SIG-M5 treated with dmso at 0.1 percent for 504 hours (cell line): ENCODE measurements at regions not wholly inside any gene's neighbourhood (a gene's known extent, or its start where the extent isn't known, plus 50 kb on each side); places are given as distances from the start of the nearest gene placed in this dataset.
"Not testable (repeated sequence)": the region's sequence is repeated elsewhere in the genome, so short reads cannot be mapped to it uniquely, and the experiment has no call there.

Experiments used
- DNase-seq: peaks from one replicate; lab custom pipeline; 2025; ENCODE audit not compliant: unreplicated experiment; lab: John Stamatoyannopoulos, UW

DNA sequence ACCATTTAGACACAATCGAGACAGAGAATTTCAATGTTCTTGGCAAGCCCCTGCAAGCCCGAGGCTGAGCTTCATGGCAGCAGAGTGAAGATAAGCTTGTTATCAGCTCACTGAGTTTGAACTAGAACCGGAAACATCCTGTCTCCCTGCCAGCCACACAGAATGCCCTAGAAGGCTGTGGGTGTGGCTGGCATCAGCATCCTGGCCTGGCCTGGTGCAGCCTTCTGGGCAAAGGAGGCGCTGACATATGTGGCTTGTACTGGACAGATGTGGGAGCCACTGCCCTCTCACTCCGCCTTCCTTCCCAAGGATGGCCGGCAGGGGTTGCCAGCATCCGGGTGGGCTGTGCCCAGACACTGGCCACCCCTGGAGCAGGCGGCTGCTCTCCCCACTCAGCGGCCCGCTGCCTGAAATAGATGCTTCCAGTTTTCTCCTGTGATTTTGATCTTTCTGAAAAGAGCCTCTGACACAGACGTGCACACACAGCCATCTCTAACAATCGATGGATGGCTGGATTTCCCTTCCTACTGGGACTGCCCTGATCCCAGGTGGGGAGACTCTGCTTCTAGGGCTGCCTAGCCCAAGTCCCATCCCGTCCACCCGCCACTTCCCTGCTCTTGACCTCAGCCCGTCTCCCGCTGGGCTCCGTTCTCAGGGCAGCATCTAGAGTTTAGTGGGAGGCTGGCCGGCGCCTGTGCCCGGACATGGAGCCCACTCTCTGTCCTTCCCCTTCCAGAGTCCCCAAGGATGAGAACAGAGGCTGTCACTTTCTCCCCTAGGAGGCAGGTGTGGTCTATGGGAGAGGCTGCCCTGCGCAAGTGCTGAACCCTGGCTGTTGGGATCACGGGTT, 149.7 kb downstream of the CTTN start:
- DNase-seq, result no peak

GRCh38 chr11:70548976-70549375, 150.6 kb downstream of the CTTN start:
- DNase-seq, result no peak

DNA sequence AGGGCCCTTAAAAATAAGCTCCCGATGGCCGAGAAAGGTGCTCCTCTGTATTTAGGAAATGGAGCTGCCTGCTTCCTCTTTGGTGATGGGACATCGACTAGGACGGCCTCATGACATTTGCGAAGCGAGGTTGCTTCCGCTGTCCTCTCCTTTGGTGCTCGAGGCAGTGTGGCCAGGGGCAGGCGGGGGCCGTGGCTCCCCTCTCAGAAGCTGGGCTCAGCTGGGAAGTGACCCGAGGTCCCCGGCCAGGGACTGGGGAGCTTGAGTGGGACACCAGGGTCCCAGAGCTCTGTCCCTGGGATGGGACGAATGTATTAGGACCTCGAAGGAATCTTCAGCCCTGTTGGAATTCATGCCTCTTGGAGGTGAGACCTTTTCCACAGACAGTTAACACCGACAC, 151.1 kb downstream of the CTTN start:
- DNase-seq, result no peak

GRCh38 chr11:70549796-70550195, 151.5 kb downstream of the CTTN start:
- DNase-seq, result no peak

DNA sequence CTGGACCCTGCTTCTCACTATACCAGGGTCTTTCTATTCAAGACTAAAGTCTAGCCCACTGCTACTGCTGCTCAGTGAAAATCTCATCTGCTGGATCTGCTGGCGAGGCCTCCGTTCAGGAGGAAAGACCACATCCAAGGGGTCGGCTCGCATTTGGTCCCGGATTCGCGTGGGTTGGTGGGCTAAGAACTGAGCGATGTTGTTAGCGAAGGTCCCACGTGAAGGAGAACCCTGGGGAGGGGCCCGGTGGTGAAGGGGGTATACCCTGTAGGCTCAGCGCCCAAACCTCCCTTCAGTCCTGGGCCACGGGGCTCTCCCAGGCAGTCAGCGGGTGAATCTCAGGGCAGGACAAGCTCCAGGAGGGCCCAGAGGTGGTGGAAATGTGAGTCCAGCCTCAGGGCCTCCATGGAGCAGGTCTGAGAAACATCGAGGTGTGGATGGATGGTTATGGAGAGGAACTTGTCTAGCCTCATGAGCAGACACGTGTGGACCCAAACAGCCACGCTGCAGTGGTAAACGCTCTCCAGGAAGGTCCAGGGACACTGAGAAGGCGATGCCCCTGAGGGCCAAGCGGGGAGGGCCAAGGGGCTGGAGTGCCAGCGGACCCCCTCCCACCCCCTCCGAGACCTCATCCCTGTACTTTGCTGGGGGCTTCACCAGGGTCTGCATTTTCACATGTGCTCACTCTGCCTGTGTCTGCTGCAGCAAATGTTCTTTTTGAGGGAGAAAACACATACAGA, 152.3 kb downstream of the CTTN start:
- DNase-seq, result no peak

DNA sequence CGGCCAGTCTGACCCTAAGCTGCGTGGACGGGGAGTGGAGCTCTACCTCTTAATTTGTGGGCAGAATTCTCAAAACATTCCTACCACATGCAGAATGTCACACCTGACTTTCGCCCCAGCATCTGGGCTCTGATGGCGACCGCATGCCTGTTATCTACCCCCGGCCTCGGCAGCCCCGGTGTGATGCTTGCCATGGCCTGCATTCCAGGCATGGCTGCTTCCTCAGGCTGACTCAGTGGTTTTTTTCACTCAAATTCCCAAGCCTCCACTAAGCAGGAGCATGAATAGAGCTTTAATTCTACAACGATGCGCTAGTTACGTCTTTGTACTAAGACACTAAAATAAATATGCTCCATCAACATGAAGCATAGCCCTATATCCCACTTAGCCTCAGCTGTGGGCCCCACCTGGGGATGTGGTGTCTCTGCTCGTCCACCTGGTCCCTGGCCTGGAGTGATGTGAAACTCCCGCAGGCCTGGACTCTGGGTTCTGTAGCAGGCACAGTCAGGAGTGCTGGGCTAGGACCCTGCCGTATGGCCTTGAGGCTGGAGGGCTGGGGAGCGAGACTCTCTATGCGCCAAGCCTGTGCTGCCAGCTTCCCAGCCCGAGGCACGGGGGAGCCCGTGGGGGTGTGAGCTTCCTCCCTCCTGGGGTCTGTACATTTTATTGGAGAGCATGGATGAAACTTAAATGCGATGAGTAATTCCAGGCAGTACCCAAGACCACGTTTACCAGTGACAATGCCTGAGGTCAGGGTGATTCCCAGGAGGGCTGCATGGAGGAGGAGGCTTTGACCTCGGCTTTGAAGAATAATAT, 153.2 kb downstream of the CTTN start:
- DNase-seq, result no peak

DNA sequence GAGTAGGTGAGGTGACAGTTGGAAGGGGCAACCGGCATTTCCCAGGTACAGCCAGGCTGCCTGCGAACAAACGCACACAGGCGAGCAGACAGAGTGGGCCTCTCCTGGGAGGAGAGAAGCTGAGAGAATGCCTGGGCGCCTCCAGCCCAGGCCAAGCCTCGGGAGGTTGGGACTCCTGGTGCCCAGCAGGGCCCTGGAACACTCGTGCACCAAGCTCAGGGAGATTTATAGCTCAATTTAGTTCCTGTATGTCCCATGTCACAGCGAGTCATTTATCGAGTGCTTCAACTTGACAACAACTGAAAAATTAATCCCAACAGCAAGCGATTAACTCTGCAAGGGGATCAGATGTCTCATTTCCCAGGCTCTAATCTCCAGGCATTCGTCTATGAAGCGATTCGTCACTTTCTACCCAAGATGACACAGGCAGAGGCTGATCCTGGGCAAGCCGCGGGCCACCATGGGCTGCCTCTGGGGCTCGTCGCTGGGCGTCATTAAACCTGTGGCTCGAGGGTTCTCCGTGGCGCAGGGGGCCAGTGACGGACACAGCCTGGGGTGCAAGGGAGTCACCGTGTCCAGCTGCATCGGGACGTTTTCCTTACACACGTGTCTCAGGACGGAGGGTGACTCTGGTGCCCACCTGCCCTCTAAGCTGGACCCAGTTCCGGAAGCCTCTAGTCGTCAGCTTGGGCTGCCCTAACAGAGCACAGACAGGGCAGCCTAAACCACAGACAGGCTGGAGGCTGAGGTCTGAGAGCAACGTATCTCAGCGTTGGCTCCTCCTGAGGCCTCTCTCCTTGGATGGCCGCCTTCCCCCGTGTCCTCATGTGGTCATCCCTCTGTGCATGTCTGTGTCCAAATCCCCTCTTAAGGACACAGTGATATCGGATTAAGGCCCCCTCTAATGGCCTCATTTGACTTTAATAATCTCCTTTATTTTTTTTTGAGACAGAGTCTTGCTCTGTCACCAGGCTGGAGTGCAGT, 154.1 kb downstream of the CTTN start:
- no peak for DNase-seq

GRCh38 chr11:70555078-70555477, 156.7 kb downstream of the CTTN start:
- no peak for DNase-seq

- DNase-seq, result peak; percentile 19
Observed at GRCh38 chr11:70556884-70557741, 158.8 kb downstream of the CTTN start.

DNA sequence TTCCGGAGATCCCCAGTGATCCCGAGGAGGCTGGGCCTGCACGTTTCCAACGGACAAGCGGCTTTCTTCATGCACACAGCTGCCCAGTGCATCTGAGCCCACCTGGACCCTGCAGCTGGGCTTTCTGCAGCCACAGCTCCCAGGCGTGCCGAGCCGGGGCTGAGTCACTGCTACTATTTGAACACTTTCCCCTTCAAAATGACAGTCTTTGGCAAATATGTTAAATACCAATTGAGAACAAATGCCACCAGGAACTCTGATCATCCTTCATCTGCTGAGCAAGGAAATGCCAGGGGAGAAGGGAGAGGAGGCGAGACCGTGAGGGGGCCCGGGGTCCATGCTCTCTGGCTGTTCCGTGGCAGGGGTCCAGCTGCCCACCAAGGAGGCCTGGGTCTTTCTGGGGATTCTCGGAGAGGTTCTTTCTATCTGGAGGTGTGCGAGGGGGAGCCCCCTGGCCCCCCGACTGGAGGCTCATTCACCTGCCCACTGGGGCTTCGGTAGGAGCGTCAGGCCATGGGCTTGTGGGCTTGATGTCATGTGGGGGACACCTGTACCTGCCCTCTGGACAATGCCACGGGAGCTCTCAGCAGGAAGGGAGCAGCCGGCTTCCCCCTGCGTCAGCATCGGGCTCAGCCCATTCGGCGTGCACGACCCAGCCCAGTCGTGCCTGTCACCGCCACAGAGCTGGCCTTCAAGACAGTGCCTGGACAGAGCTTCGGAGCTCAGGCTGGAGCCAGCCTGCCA, 159.6 kb downstream of the CTTN start:
- DNase-seq, result no peak

DNA sequence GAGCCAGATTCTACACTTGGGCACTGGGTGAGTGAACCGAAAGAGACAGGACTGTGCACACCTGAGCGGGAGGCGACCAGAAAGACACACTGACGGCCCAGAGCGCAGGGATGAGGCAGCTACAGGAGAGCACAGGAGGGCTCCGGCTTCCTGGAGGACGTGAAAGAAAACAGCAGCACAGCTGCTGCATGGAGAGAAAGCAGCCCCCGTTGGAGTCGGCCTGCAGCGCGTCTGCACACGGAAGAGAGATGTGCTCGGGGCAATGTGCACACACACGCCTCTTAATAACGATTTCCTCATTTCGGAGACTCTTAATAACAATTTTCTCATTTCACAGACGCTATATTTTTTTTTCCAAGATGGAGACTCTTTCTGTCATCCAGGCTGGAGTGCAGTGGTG, 160.4 kb downstream of the CTTN start:
- no peak for DNase-seq

- DNase-seq, result no peak
Observed at GRCh38 chr11:70559516-70559915, 161.2 kb downstream of the CTTN start.

GRCh38 chr11:70560621-70561020, 162.3 kb downstream of the CTTN start:
- not testable (repeated sequence) for DNase-seq

- DNase-seq, result no peak
Observed at GRCh38 chr11:70566768-70567530, 168.6 kb downstream of the CTTN start.

- DNase-seq, result no peak
Observed at GRCh38 chr11:70567680-70568034, 169.3 kb downstream of the CTTN start.

- DNase-seq, result peak; percentile 12
Observed at GRCh38 chr11:70568035-70568813, 169.9 kb downstream of the CTTN start.
